Upper lobe of left lung (tissue), 4 donors: ENCODE measurements at regions not wholly inside any gene's neighbourhood (a gene's known extent, or its start where the extent isn't known, plus 50 kb on each side); places are given as distances from the start of the nearest gene placed in this dataset.

Source experiments
- CTCF ChIP-seq, 6 experiments: fragments of 450-650 bp in 4 of 6; fragments of 200-600 bp in 2 of 6; sonication (generic) in 2 of 6; IDR thresholded peaks; one replicate each; pipeline ENCODE4 v1.5.1; 2016 to 2019; ENCODE audit warnings: antibody characterized with exemption in 6 of 6
- EP300 ChIP-seq, 4 donors: sonication (generic); formaldehyde crosslinking; IDR thresholded peaks; one replicate each; pipeline ENCODE4 v1.5.1; 2017; ENCODE audit warnings: antibody characterized with exemption in 4 of 4, control low read depth in 2 of 4
- POLR2A ChIP-seq, 4 donors: fragments of 450-650 bp; IDR thresholded peaks; one replicate each; pipeline ENCODE4 v1.5.1; 2016 to 2017; ENCODE audit warnings: antibody characterized with exemption in 4 of 4, mild to moderate bottlenecking in 2 of 4

GRCh38 chr5:89951876-89952275 lies 457.7 kb downstream of the CETN3 start:
- TF ChIP-seq CTCF (IDR thresholded peaks at IDR 0.05) (no peak), EP300 (IDR thresholded peaks at IDR 0.05) (no peak), POLR2A (IDR thresholded peaks at IDR 0.05) (no peak)
